Fibroblast of villous mesenchyme (primary cell): ENCODE measurements at regions not wholly inside any gene's neighbourhood (a gene's known extent, or its start where the extent isn't known, plus 50 kb on each side); places are given as distances from the start of the nearest gene placed in this dataset.

ENCODE experiments used
- DNase-seq: peaks from one replicate; pipeline ENCODE4 v3.0.0-alpha.2; 2010; ENCODE audit warnings: low read depth
- H3K4me3 ChIP-seq: 2 replicates; pipeline ENCODE4 v1.5.1; 2011; ENCODE audit warnings: low read depth, mild to moderate bottlenecking, low read length
- CTCF ChIP-seq: IDR thresholded peaks from 2 replicates; pipeline ENCODE4 v1.5.1; 2012; ENCODE audit warnings: low read depth, mild to moderate bottlenecking, low read length; ENCODE audit not compliant: insufficient read depth

- no peak overlapping the region for H3K4me3 ChIP-seq
- no peak for TF ChIP-seq CTCF
- no peak for DNase-seq
These were observed 272.6 kb upstream of the FMN2 start for GRCh38 chr1:239819096-239819495.

DNA sequence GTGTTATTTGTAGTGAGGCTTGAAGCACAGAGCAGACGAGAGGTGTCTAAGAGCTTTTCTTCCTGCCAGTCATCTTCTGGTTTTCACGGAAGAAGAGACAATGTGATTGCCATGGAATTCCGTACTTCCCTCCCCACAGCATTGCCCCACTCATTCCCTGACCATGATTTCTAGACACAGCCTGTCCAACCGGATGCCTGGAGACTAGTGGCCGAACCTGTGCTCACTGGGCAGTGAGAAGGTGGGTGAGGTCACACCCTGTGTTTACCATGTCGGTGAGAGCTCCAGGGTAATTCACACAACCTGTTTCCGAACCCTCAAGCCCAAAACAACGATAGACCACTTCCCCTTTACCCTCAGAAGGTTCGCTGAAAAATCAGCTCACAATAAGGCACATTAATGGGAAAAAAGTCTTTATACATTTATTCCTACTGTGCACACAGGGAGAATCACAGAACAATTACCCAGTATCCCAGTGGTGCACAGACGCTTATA lies 271.9 kb upstream of the FMN2 start:
- H3K4me3 ChIP-seq = no peak overlapping the region
- no peak for DNase-seq
- no peak for TF ChIP-seq CTCF

DNA sequence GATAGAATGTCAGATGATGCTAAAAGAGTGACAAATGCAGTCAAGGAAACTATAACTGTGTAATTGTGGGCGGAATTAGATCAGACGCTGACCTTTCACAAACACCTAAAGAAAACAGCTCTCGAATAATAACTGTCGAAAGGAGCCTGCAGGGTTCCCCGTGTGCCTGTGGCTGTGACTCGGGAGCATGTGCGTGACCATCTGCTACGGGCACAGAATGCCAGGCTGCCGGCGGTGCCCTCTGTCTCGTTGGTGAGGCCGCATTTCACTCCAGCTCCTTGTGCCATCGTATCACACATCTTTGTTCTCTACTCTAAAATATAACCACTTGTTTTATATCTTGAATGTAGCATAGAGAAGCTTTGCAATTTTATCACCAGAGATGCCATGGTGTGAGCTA lies 267.8 kb upstream of the FMN2 start:
- TF ChIP-seq CTCF = no peak
- no peak overlapping the region for H3K4me3 ChIP-seq
- no peak for DNase-seq

DNA sequence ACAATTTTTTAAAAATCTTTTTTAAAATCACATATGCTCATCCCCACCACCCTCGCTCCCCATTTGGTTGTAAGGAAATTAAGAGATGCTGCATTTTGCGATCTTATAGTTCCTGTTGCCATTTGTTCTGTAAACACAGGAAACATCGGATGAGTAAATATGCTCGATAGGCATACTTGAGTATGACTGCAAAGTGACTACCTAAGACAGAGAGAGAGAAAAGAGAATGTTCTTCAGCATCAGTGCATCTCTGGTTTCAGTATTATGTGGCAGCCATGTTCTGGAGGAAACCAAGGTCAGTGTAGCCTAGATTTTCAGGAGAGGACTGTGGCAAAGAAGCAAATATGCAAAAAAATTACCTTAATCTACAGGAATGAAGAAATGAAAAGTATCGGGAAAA lies 265.5 kb upstream of the FMN2 start:
- H3K4me3 ChIP-seq = no peak overlapping the region
- TF ChIP-seq CTCF = no peak
- DNase-seq = no peak

- TF ChIP-seq CTCF = no peak
- DNase-seq = no peak
- H3K4me3 ChIP-seq = no peak overlapping the region
These were observed 264.9 kb upstream of the FMN2 start for GRCh38 chr1:239826736-239827135.

DNA sequence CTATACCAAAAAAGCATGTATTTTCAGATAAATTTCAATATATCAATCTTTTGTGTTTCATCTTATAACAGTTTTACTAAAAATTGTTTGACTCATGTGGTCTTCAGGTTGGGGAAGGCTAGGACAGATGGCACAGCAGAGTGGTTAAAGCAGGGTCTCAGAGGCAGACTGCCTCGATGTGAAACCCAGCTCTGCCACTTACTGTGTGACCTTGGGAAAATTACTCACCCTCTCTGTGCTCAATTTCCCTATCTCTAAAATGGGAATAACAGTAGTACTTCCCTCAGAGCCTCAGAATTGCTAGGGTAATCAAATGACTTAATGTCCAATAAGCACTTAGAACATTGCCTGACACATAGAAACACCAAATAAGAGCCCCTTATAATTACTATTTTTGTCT lies 262.1 kb upstream of the FMN2 start:
- no peak for DNase-seq
- H3K4me3 ChIP-seq = no peak overlapping the region
- no peak for TF ChIP-seq CTCF

DNA sequence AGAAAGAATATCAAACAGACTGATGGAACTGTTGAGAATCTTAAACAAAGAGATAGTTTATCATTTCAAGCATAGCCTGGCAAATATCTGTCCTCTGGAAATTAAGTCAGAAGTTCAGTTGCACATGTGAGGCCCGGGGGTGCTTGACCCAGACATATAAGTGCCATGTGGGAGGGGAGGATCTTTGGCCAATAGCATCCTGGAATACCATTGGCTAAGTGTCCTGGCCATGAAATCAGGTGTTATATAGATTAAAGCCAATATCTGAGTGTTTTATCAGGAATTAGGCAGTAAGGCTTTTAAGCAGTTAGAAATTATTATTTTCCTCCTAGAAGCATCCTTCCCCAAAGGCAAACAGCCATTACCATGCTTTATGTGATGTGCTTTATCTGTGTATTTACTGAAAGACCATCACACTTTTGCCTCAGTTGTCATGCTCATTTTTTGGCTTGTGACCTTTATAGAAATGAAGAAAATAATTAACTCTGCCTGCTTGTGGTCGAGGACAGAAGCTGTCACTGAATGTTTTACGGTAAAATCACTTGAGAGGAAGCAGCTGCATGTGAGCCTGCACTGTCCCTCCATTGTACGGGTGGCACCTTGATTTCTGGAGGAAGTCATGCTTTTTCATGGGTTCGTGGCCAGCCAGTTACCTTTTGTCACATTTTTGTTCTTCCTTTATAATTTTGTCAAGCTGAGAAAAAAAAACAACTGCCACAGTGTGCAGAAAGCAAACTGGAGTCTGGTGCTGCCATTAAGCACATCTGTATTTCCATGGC lies 259.9 kb upstream of the FMN2 start:
- H3K4me3 ChIP-seq = no peak overlapping the region
- DNase-seq = no peak
- no peak for TF ChIP-seq CTCF
